SK-N-MC (cell line): ENCODE measurements at regions not wholly inside any gene's neighbourhood (a gene's known extent, or its start where the extent isn't known, plus 50 kb on each side); places are given as distances from the start of the nearest gene placed in this dataset.

Experiments
- EZH2 ChIP-seq: fragments of 200-600 bp; sonication (generic); IDR thresholded peaks from one replicate; pipeline ENCODE4 v1.6.1; 2017; ENCODE audit warnings: antibody characterized with exemption
- FOXP2 ChIP-seq: optimal IDR thresholded peaks from 2 replicates; pipeline ENCODE3; 2011; ENCODE audit warnings: mild to moderate bottlenecking, moderate library complexity; ENCODE audit not compliant: insufficient read depth; ENCODE audit errors: extremely low read length, control extremely low read depth
- POLR2AphosphoS5 ChIP-seq: IDR thresholded peaks from 2 replicates; pipeline ENCODE4 v1.6.1; 2012; ENCODE audit warnings: mild to moderate bottlenecking, low read depth, low read length, borderline replicate concordance

GRCh38 chr4:173591760-173592159, 61.7 kb upstream of the HAND2 start:
- no peak for TF ChIP-seq POLR2AphosphoS5
- no peak for TF ChIP-seq EZH2
- TF ChIP-seq FOXP2 = no peak
